ENCODE measurements at regions not wholly inside any gene's neighbourhood (a gene's known extent, or its start where the extent isn't known, plus 50 kb on each side); places are given as distances from the start of the nearest gene placed in this dataset.

- TF ChIP-seq EZH2 (IDR thresholded peaks at IDR 0.05; ENCODE audit: borderline replicate concordance, low read depth, low read length, poor library complexity, severe bottlenecking) (no peak), CTCF (conservative IDR thresholded peaks at IDR 0.05; ENCODE audit: low read depth, low read length) (no peak)
Observed at GRCh38 chr6:140602431-140603248, 1228.2 kb upstream of the CITED2 start.

All from A673 (cell line).